ENCODE measurements at regions not wholly inside any gene's neighbourhood (a gene's known extent, or its start where the extent isn't known, plus 50 kb on each side); places are given as distances from the start of the nearest gene placed in this dataset.

GRCh38 chr4:121277194-121278105 is 103.4 kb downstream of the QRFPR start:
- ATAC-seq (replicated peaks in 6 of 8) = peak in 3 of 8 experiments; percentile 24 to 79 (median 49)
- no peaks in the 10 kb centered on the region for H3K4me1 ChIP-seq (replicated peaks in 1 of 2)
- H3K4me3 ChIP-seq = no peak overlapping the region
- 10 to 96% (median 60%) methylated on average over 2 to 4 of the region's 5 CpGs; no CpG with 5 or more reads in 1 of the 10 experiments for WGBS, 10 experiments
- in situ Hi-C loops (cut with MboI; ENCODE audit: low pct_unique_long_range_greater_than_20kb in 2 of 9, low sequenced_read_pairs in 9 of 9, unreplicated experiment in 9 of 9) = no loop called here
- no peak overlapping the region for H3K27ac ChIP-seq

DNA sequence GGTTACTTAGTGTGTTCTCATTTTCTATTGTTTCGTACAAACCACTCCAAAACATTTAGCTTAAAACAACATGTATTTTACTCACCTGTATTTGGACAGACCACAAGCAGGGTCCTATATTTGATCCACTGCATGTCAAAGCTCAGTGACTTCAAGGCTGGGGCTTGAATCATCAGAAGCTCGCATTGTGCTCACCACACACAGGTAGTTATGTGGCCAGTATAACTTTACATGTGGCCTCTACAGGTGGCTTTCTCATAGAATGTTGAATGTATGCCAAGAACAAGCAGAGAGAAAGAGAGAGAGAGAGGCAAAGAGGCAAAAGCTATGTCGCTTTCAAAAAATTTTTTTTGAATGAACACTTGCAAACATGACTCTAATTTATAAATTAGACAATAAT is 107.6 kb downstream of the QRFPR start:
- 64 to 100% (median 93%) methylated on average over 1 to 3 of the region's 3 CpGs for WGBS, 10 experiments

DNA sequence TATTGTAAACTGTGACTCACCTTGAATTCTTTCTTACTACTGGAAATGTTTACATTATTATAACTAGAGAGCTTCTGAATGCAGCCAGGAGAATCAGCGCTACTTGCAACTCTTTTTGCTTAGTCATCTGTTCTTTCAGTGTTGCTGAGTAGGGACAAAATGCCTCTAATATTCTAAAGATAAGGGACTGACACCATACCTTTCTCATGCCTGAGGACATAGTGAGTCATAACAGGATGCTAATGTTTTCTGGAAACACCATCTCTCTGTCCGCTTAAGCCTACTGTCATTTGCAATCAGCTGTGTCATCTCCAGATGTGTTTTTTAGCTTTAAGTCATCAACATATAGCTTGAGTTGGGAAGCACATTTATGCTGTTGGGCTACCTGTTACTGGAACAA is 108.3 kb downstream of the QRFPR start:
- WGBS, 10 experiments = 0 to 100% (median 83%) methylated on average over 1 to 2 of the region's 2 CpGs; no CpG with 5 or more reads in 2 of the 10 experiments
- no peak overlapping the region for H3K4me3 ChIP-seq
- peak; percentile 49 to 98 (median 62) for ATAC-seq (replicated peaks in 6 of 8)
- no peaks in the 10 kb centered on the region for H3K4me1 ChIP-seq (replicated peaks in 1 of 2)
- in situ Hi-C loops (cut with MboI; ENCODE audit: low pct_unique_long_range_greater_than_20kb in 2 of 9, low sequenced_read_pairs in 9 of 9, unreplicated experiment in 9 of 9) = no loop called here
- no peak overlapping the region for H3K27ac ChIP-seq

More for the DNA sequence above, 107.6 kb downstream of the QRFPR start:
- Histone ChIP-seq H3K27ac (no peak overlapping the region), H3K4me3 (no peak overlapping the region), H3K4me1 (replicated peaks in 1 of 2) (no peaks in the 10 kb centered on the region)
- in situ Hi-C loops (cut with MboI; ENCODE audit: low pct_unique_long_range_greater_than_20kb in 2 of 9, low sequenced_read_pairs in 9 of 9, unreplicated experiment in 9 of 9) = no loop called here
- ATAC-seq (replicated peaks in 6 of 8) = no peak

GRCh38 chr4:121270389-121270788 is 106.3 kb upstream of the TNIP3 start:
- no peak overlapping the region for H3K27ac ChIP-seq
- H3K4me3 ChIP-seq = no peak overlapping the region
- no peak for ATAC-seq (replicated peaks in 6 of 8)
- no peaks in the 10 kb centered on the region for H3K4me1 ChIP-seq (replicated peaks in 1 of 2)
- in situ Hi-C loops (cut with MboI; ENCODE audit: low pct_unique_long_range_greater_than_20kb in 2 of 9, low sequenced_read_pairs in 9 of 9, unreplicated experiment in 9 of 9) = no loop called here

DNA sequence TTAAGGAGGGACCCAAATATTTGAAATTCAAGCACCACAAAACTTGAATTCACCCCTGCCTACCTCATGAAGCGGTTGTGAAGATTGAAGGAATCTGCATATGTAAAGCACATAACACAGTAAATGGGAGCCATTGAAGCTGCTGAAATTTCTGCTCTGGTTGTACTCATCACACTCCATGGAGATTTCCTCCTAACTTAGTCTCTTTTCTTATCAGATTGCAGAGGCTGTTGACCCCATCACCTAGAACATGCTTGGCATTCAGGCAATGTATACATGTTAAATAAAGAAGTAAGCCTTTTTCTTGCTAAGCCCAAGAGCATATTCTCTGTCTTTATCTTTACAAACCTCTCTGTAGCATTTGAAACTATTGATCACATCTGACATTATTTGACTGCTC is 104.9 kb upstream of the TNIP3 start:
- in situ Hi-C loops (cut with MboI; ENCODE audit: low pct_unique_long_range_greater_than_20kb in 2 of 9, low sequenced_read_pairs in 9 of 9, unreplicated experiment in 9 of 9) = no loop called here
- Histone ChIP-seq H3K27ac (no peak overlapping the region), H3K4me1 (replicated peaks in 1 of 2) (no peaks in the 10 kb centered on the region), H3K4me3 (no peak overlapping the region)
- no peak for ATAC-seq (replicated peaks in 6 of 8)
- 0 to 100% (median 29%) methylated on average over 1 of the region's 1 CpG; no CpG with 5 or more reads in 3 of the 10 experiments for WGBS, 10 experiments

GRCh38 chr4:121266982-121267381 is 102.9 kb upstream of the TNIP3 start:
- Histone ChIP-seq H3K4me1 (replicated peaks in 1 of 2) (no peaks in the 10 kb centered on the region), H3K4me3 (no peak overlapping the region), H3K27ac (no peak overlapping the region)
- ATAC-seq (replicated peaks in 6 of 8) = no peak
- WGBS, 10 experiments = 48 to 100% (median 88%) methylated on average over 1 to 3 of the region's 3 CpGs; no CpG with 5 or more reads in 1 of the 10 experiments
- in situ Hi-C loops (cut with MboI; ENCODE audit: low pct_unique_long_range_greater_than_20kb in 2 of 9, low sequenced_read_pairs in 9 of 9, unreplicated experiment in 9 of 9) = no loop called here

DNA sequence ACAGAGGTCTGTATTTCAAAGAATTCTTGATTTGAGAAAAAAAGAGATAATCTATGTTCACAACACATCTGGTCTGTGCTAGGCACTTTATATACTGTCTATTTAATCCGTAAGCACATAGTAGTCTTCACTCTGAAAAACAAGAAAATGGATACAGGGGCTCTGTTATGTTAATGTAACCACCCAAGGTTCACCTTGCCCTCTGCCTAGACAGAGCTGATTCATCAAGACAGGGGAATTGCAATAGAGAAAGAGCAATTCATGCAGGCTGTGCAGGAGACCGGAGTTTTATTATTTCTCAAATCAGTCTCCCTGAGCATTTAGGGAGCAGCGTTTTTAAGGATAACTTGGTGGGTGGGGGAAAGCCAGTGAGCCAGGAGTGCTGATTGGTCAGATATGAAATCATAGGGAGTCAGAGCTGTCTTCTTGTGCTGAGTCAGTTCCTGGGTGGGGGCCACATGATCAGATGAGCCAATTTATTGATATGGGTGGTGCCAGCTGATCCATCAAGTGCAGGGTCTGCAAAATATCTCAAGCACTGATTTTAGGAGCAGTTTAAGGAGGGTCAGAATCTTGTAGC is 92.9 kb upstream of the TNIP3 start:
- Histone ChIP-seq H3K4me1 (replicated peaks in 1 of 2) (no peaks in the 10 kb centered on the region), H3K27ac (no peak overlapping the region), H3K4me3 (no peak overlapping the region)
- in situ Hi-C loops (cut with MboI; ENCODE audit: low pct_unique_long_range_greater_than_20kb in 2 of 9, low sequenced_read_pairs in 9 of 9, unreplicated experiment in 9 of 9) = no loop called here
- peak in 1 of 8 experiments; percentile 48 for ATAC-seq (replicated peaks in 6 of 8)
- WGBS, 10 experiments = 38 to 92% (median 63%) methylated on average over 1 to 3 of the region's 3 CpGs; no CpG with 5 or more reads in 3 of the 10 experiments

GRCh38 chr4:121255986-121256750 is 92.0 kb upstream of the TNIP3 start:
- in situ Hi-C loops (cut with MboI; ENCODE audit: low pct_unique_long_range_greater_than_20kb in 2 of 9, low sequenced_read_pairs in 9 of 9, unreplicated experiment in 9 of 9) = no loop called here
- Histone ChIP-seq H3K4me1 (replicated peaks in 1 of 2) (no peaks in the 10 kb centered on the region), H3K4me3 (no peak overlapping the region), H3K27ac (no peak overlapping the region)
- ATAC-seq (replicated peaks in 6 of 8) = peak in 2 of 8 experiments; percentile 92 to 93

DNA sequence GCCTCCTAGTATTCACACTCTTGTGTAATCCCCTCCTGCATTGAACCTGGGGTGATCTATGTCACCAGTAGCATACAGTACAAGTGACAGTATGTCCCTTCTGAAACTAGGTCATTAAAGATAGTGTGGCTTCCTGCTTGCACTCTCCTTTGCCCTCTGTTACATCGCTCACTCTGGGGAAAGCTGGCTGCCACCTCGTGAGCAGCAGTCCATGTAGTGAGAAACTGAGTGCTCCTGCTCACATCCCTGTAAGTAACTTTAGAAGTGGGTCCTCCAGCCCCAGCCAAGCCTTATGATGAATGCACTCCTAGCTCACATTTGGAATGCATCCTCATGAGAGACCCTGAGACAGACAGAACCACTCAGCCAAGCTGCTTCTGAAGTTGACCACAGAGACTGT is 89.8 kb upstream of the TNIP3 start:
- WGBS, 10 experiments = 82 to 100% (median 100%) methylated on average over 1 to 2 of the region's 2 CpGs; no CpG with 5 or more reads in 4 of the 10 experiments
- Histone ChIP-seq H3K4me3 (no peak overlapping the region), H3K27ac (no peak overlapping the region), H3K4me1 (replicated peaks in 1 of 2) (no peaks in the 10 kb centered on the region)
- in situ Hi-C loops (cut with MboI; ENCODE audit: low pct_unique_long_range_greater_than_20kb in 2 of 9, low sequenced_read_pairs in 9 of 9, unreplicated experiment in 9 of 9) = no loop called here
- ATAC-seq (replicated peaks in 6 of 8) = no peak

GRCh38 chr4:121252224-121252806 is 88.2 kb upstream of the TNIP3 start:
- Histone ChIP-seq H3K4me3 (no peak overlapping the region), H3K4me1 (replicated peaks in 1 of 2) (no peaks in the 10 kb centered on the region), H3K27ac (no peak overlapping the region)
- peak; percentile 63 to 86 (median 79) for ATAC-seq (replicated peaks in 6 of 8)
- 0 to 40% (median 19%) methylated on average over 2 to 3 of the region's 3 CpGs for WGBS, 10 experiments
- in situ Hi-C loops (cut with MboI; ENCODE audit: low pct_unique_long_range_greater_than_20kb in 2 of 9, low sequenced_read_pairs in 9 of 9, unreplicated experiment in 9 of 9) = no loop called here

DNA sequence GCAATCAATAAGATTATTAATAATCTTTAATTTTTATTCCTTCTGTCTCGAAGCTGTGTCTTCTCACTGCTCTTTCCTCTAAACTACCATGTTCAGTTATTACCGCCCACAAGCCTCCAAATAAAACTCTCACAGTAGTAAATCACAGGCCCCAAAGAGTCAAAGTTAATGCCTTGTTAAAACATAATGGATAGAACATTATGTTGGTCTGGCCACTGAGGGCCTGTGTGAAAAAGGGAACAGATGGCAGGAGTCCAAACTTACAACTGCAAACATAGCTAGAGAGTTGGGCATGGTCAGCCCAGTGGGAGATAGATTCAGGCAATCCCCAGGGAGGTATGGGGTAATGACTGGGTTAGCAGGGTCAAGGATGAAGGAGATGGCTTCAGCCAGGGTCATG is 84.6 kb upstream of the TNIP3 start:
- peak in 1 of 8 experiments; percentile 25 for ATAC-seq (replicated peaks in 6 of 8)
- Histone ChIP-seq H3K4me3 (no peak overlapping the region), H3K4me1 (replicated peaks in 1 of 2) (no peaks in the 10 kb centered on the region), H3K27ac (no peak overlapping the region)
- 21 to 100% (median 77%) methylated on average over 1 to 2 of the region's 2 CpGs; no CpG with 5 or more reads in 4 of the 10 experiments for WGBS, 10 experiments
- in situ Hi-C loops (cut with MboI; ENCODE audit: low pct_unique_long_range_greater_than_20kb in 2 of 9, low sequenced_read_pairs in 9 of 9, unreplicated experiment in 9 of 9) = no loop called here

DNA sequence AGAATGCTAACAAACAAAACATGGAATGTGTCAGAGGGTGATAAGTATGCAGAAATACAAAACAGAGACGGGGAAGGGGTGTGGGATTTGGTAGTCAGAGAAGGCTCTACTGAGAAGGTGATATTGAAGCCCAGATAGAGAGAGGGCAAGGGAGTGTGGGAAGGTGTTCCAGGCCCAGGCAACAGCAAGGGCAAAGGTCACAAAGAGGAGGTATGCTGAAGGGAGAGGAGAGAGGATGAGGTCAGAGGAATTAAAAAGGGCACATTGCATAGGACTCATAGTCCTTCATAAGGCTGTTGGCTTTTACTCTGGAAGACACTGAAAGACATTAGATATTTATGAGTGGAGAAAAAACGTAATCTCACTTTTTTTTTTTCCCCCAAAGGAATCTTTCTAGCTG is 82.6 kb upstream of the TNIP3 start:
- H3K27ac ChIP-seq = no peak overlapping the region
- 13 to 100% (median 81%) methylated on average over 1 to 2 of the region's 2 CpGs for WGBS, 10 experiments
- in situ Hi-C loops (cut with MboI; ENCODE audit: low pct_unique_long_range_greater_than_20kb in 2 of 9, low sequenced_read_pairs in 9 of 9, unreplicated experiment in 9 of 9) = no loop called here
- no peaks in the 10 kb centered on the region for H3K4me1 ChIP-seq (replicated peaks in 1 of 2)
- no peak overlapping the region for H3K4me3 ChIP-seq
- no peak for ATAC-seq (replicated peaks in 6 of 8)

DNA sequence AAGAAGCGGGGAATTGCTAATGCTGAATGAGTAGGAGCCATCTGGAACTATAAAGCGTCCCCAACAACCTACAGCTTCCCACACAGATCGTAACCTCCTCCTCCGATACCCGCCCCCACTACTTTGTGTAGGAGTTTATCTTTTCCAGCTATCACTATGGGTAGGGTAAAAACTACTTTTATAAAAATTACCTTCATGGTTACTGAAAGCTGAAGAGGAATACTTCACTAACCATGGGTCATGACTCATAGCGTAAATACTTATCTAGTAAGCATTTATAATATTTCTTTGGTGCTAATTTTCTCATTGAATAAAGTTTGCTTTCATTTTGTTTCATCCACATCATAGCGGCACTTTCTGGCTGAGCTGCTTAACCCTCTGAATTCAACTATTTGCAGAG is 79.4 kb upstream of the TNIP3 start:
- H3K4me3 ChIP-seq = no peak overlapping the region
- in situ Hi-C loops (cut with MboI; ENCODE audit: low pct_unique_long_range_greater_than_20kb in 2 of 9, low sequenced_read_pairs in 9 of 9, unreplicated experiment in 9 of 9) = no loop called here
- ATAC-seq (replicated peaks in 6 of 8) = peak in 2 of 8 experiments; percentile 41 to 45
- 0 to 95% (median 88%) methylated on average over 1 to 7 of the region's 7 CpGs for WGBS, 10 experiments
- H3K4me1 ChIP-seq (replicated peaks in 1 of 2) = no peaks in the 10 kb centered on the region
- H3K27ac ChIP-seq = no peak overlapping the region
